ENCODE measurements at regions not wholly inside any gene's neighbourhood (a gene's known extent, or its start where the extent isn't known, plus 50 kb on each side); places are given as distances from the start of the nearest gene placed in this dataset.

DNA sequence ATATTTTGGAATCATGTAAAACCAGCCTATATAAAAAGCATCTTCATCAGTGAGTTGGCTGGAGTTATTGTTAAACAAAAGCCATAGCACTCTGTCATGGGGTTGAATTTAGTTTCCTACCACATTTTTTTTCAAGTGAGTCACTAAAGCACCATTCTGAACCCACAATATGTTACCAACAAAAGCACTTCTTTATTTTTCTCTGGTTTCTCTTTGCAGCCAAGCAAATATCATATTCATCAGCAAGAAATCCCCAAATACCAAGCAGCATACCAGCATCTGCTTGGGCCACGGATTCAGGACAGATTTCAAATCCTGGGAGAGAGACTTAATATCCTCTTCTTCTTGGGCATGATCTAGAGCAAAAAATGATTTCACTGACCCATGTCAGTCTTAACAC, 441.4 kb downstream of the BCKDHB start:
- Histone ChIP-seq H3K4me1 (peaks cover 0 to 12% (median 0%) of the 10 kb centered on the region in 4 donors), H3K9me3 (no peaks in the 10 kb centered on the region), H3K4me3 (no peak overlapping the region), H3K27ac (no peak overlapping the region), H3K36me3 (no peaks in the 10 kb centered on the region), H3K27me3 (no peaks in the 10 kb centered on the region)
- TF ChIP-seq, protein P1, sequence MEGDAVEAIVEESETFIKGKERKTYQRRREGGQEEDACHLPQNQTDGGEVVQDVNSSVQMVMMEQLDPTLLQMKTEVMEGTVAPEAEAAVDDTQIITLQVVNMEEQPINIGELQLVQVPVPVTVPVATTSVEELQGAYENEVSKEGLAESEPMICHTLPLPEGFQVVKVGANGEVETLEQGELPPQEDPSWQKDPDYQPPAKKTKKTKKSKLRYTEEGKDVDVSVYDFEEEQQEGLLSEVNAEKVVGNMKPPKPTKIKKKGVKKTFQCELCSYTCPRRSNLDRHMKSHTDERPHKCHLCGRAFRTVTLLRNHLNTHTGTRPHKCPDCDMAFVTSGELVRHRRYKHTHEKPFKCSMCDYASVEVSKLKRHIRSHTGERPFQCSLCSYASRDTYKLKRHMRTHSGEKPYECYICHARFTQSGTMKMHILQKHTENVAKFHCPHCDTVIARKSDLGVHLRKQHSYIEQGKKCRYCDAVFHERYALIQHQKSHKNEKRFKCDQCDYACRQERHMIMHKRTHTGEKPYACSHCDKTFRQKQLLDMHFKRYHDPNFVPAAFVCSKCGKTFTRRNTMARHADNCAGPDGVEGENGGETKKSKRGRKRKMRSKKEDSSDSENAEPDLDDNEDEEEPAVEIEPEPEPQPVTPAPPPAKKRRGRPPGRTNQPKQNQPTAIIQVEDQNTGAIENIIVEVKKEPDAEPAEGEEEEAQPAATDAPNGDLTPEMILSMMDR (IDR thresholded peaks at IDR 0.05): no peak
- intact Hi-C loops (cut with DNase I; ENCODE audit: low total_unique reads): no loop called here
- no peak for DNase-seq

DNA sequence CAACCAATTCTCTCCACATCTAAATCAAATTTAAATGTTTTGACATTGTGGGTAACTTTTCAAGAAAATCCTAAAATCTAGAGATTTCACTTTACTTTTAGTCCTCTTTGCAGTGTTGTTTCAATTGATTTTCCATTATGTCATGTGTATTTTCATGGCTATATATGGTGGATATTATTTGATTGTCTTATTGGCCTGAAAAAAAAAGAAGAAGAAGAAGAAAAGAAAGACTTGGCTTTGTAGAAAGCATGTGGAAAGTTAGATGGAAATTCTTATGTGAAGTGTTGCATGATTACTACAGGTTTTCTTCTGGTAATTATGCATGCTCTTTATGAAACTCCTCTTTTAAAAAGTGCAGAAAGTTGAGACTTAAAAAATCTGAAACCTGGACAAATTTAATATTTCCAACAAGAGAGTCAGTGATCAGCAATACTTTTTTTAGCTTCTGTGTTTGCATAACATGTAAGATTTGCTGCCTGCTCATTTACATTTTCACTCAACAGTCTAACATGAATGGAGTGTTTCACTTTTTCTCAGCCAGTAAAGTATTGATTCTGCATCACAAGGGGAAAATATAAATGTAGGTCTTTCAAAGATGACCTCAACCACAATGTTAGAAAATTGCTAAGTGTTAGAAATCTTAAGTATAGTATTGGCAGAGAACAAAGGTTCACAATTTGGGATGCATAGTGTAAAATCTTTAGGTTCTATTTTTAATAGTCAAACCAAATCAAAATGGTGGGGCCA, 438.7 kb downstream of the BCKDHB start:
- no peaks in the 10 kb centered on the region for H3K36me3 ChIP-seq
- intact Hi-C loops (cut with DNase I; ENCODE audit: low total_unique reads): no loop called here
- H3K27ac ChIP-seq: no peak overlapping the region
- H3K9me3 ChIP-seq: no peaks in the 10 kb centered on the region
- DNase-seq: no peak
- no peak overlapping the region for H3K4me3 ChIP-seq
- peaks cover 0 to 12% (median 0%) of the 10 kb centered on the region in 4 donors for H3K4me1 ChIP-seq
- no peaks in the 10 kb centered on the region for H3K27me3 ChIP-seq
- TF ChIP-seq, protein P1 (IDR thresholded peaks at IDR 0.05): no peak

- peaks cover 0 to 12% (median 0%) of the 10 kb centered on the region in 4 donors for H3K4me1 ChIP-seq
- no peaks in the 10 kb centered on the region for H3K36me3 ChIP-seq
- no peak overlapping the region for H3K27ac ChIP-seq
- H3K9me3 ChIP-seq: no peaks in the 10 kb centered on the region
- no peak for DNase-seq
- H3K27me3 ChIP-seq: no peaks in the 10 kb centered on the region
- intact Hi-C loops (cut with DNase I; ENCODE audit: low total_unique reads): no loop called here
- TF ChIP-seq, protein P1 (IDR thresholded peaks at IDR 0.05): no peak
- H3K4me3 ChIP-seq: no peak overlapping the region
These were observed 438.1 kb downstream of the BCKDHB start for GRCh38 chr6:80544555-80544954.

DNA sequence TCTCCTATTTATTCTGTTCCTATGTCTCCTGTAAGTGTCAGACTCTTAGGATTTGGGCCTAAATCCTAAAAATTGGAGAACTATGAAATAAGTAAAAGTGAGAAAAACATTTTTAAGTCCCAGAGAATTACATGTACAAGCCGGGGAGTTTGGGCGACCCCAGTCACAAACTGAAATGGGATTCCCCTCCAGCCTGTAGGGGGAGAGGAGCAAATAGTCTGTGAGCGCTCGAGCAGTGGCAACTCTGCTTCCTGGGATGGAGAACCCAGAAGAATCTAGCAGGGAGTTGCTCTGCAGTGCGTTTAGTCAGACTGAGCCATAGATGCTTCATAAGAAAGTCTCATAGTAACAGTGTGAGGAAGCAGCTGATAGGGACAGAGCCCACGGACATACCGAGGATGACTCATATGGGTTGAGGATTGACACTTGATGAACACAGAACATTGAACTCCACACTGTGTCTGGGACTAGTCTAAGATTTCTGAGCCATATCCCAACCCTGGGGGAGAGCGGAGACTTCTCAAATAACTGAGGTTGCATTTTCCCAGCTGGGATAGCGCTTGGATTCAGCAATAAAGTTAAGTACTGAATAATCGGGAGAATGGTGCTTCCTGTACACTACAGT, 437.2 kb downstream of the BCKDHB start:
- Histone ChIP-seq H3K27me3 (no peaks in the 10 kb centered on the region), H3K27ac (no peak overlapping the region), H3K36me3 (no peaks in the 10 kb centered on the region), H3K4me3 (no peak overlapping the region), H3K4me1 (peaks cover 0 to 12% (median 0%) of the 10 kb centered on the region in 4 donors), H3K9me3 (no peaks in the 10 kb centered on the region)
- no peak for DNase-seq
- intact Hi-C loops (cut with DNase I; ENCODE audit: low total_unique reads): no loop called here
- TF ChIP-seq, protein P1 (IDR thresholded peaks at IDR 0.05): no peak

DNA sequence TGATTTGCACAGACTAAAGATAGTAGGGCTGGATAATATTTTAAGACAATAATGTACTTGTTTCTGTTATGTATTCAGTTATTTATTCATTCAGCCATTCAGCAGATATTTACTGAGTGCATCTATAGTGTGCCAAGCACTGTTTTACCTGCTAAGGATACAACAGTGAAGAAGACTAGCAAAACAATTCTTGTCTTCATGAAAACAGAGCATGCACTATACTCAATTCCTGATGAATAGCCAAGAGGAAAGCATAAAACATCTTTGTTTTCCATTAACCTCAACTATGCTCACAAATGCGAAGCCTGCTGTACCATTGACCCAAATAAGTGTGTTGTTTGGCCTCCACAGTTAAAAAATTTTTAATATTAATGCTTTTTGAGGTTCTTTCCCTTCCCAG, 436.7 kb downstream of the BCKDHB start:
- intact Hi-C loops (cut with DNase I; ENCODE audit: low total_unique reads): no loop called here
- no peak overlapping the region for H3K27ac ChIP-seq

More for the DNA sequence above, 436.7 kb downstream of the BCKDHB start:
- no peaks in the 10 kb centered on the region for H3K27me3 ChIP-seq
- H3K9me3 ChIP-seq: no peaks in the 10 kb centered on the region
- peaks cover 0 to 6% (median 0%) of the 10 kb centered on the region in 4 donors for H3K4me1 ChIP-seq
- no peak overlapping the region for H3K4me3 ChIP-seq
- H3K36me3 ChIP-seq: no peaks in the 10 kb centered on the region
- TF ChIP-seq, protein P1 (IDR thresholded peaks at IDR 0.05): no peak
- no peak for DNase-seq
